GM12878 (cell line): ENCODE measurements at regions not wholly inside any gene's neighbourhood (a gene's known extent, or its start where the extent isn't known, plus 50 kb on each side); places are given as distances from the start of the nearest gene placed in this dataset.

Experiments
- CHD1 ChIP-seq: IDR thresholded peaks from 2 replicates; pipeline ENCODE4 v1.6.1; 2012; ENCODE audit warnings: low read depth, low read length, improper control_type of control experiment
- E2F8 ChIP-seq: fragments of 450-650 bp; IDR thresholded peaks from 2 replicates; pipeline ENCODE4 v1.6.1; 2018; ENCODE audit warnings: mild to moderate bottlenecking, low read depth, moderate library complexity; ENCODE audit not compliant: partially characterized antibody
- HDAC6 ChIP-seq: fragments of 200-600 bp; sonication (generic); IDR thresholded peaks from one replicate; pipeline ENCODE4 v1.8.0; 2017; ENCODE audit warnings: antibody characterized with exemption; ENCODE audit not compliant: unreplicated experiment
- PRDM15 ChIP-seq: fragments of 450-650 bp; formaldehyde crosslinking; IDR thresholded peaks from 2 replicates; pipeline ENCODE4 v1.4.0; 2020; ENCODE audit warnings: mild to moderate bottlenecking, moderate library complexity
- SIX5 ChIP-seq: IDR thresholded peaks from 2 replicates; pipeline ENCODE4 v1.6.1; 2011; ENCODE audit warnings: mild to moderate bottlenecking, low read depth, low read length, moderate library complexity; ENCODE audit not compliant: severe bottlenecking
- SMAD1 ChIP-seq: fragments of 450-650 bp; IDR thresholded peaks from 2 replicates; pipeline ENCODE4 v1.6.1; 2018; ENCODE audit warnings: mild to moderate bottlenecking, low read depth; ENCODE audit not compliant: partially characterized antibody
- ZBTB33 ChIP-seq: fragments of 450-650 bp; IDR thresholded peaks from 2 replicates; pipeline ENCODE4 v1.6.1; 2017; ENCODE audit warnings: mild to moderate bottlenecking
- ZBTB40 ChIP-seq: fragments of 450-650 bp; IDR thresholded peaks from 2 replicates; pipeline ENCODE4 v1.6.1; 2016; ENCODE audit warnings: mild to moderate bottlenecking, moderate library complexity, borderline replicate concordance

GRCh38 chr12:75784591-75784990, 247.0 kb downstream of the PHLDA1 start (continued):
- no peak for TF ChIP-seq E2F8
- TF ChIP-seq ZBTB40: no peak
- no peak for TF ChIP-seq SIX5
- TF ChIP-seq HDAC6: no peak
- no peak for TF ChIP-seq CHD1
- TF ChIP-seq ZBTB33: no peak
- no peak for TF ChIP-seq SMAD1
- no peak for TF ChIP-seq PRDM15 (CRISPR knock-in tag)
